Esophagus squamous epithelium (tissue), 5 donors: ENCODE measurements at regions not wholly inside any gene's neighbourhood (a gene's known extent, or its start where the extent isn't known, plus 50 kb on each side); places are given as distances from the start of the nearest gene placed in this dataset.

Experiments
- DNase-seq: peaks from one replicate; lab custom pipeline; 2025; lab: John Stamatoyannopoulos, UW
- H3K27ac ChIP-seq, 4 donors: fragments of 200-600 bp; sonication (generic); one replicate each; pipeline ENCODE4 v1.5.1; 2016 to 2019; ENCODE audit warnings: mild to moderate bottlenecking in 1 of 4
- H3K27me3 ChIP-seq, 4 donors: fragments of 200-600 bp; sonication (generic); 1 replicate in 3 of 4; 2 replicates in 1 of 4; pipeline versions ENCODE4 v1.5.1 to v1.6.0; 2017 to 2021; ENCODE audit warnings: antibody characterized with exemption in 1 of 4
- H3K36me3 ChIP-seq, 3 donors: fragments of 200-600 bp; sonication (generic); one replicate each; pipeline ENCODE4 v1.5.1; 2016 to 2019
- H3K4me1 ChIP-seq, 3 donors: fragments of 200-600 bp; sonication (generic); one replicate each; pipeline ENCODE4 v1.5.1; 2017 to 2019
- H3K4me3 ChIP-seq, 4 donors: fragments of 200-600 bp; sonication (generic); 1 replicate in 3 of 4; 2 replicates in 1 of 4; pipeline ENCODE4 v1.5.1; 2016 to 2019; ENCODE audit warnings: mild to moderate bottlenecking in 2 of 4, moderate library complexity in 1 of 4
- H3K9me3 ChIP-seq, 3 donors: fragments of 200-600 bp; sonication (generic); one replicate each; pipeline ENCODE4 v1.5.1; 2016 to 2019
- CTCF ChIP-seq, 6 experiments: fragments of 450-650 bp in 4 of 6; fragments of 200-600 bp in 2 of 6; sonication (generic) in 2 of 6; IDR thresholded peaks; one replicate each; pipeline ENCODE4 v1.5.1; 2016 to 2019; ENCODE audit warnings: antibody characterized with exemption in 6 of 6, mild to moderate bottlenecking in 4 of 6, moderate library complexity in 4 of 6
- POLR2A ChIP-seq, 4 donors: fragments of 450-650 bp; IDR thresholded peaks; one replicate each; pipeline ENCODE4 v1.6.1; 2017; ENCODE audit warnings: antibody characterized with exemption in 4 of 4, mild to moderate bottlenecking in 4 of 4, moderate library complexity in 3 of 4
- WGBS, 2 donors: methylation state at CpG; one replicate each; pipeline ENCODE4 v1.1.5; 2018; 5-methylcytosine and 5-hydroxymethylcytosine counted together
- intact Hi-C: fragments of 100-400 bp; cut with DNase I; formaldehyde crosslinking; loops from one replicate; pipeline ENCODE4 v1.15.0; 2022
- donor health status: DM: yes; HTN: yes; CAD: no.

GRCh38 chr7:132072873-132073272, 503.4 kb downstream of the PLXNA4 start:
- Histone ChIP-seq H3K9me3 (no peaks in the 10 kb centered on the region), H3K4me1 (peaks cover 0 to 7% (median 0%) of the 10 kb centered on the region in 3 donors), H3K4me3 (no peak overlapping the region), H3K36me3 (no peaks in the 10 kb centered on the region), H3K27ac (no peak overlapping the region), H3K27me3 (peaks cover 0 to 27% (median 0%) of the 10 kb centered on the region in 4 donors)
- DNase-seq = no peak
- TF ChIP-seq POLR2A (IDR thresholded peaks at IDR 0.05) (no peak), CTCF (IDR thresholded peaks at IDR 0.05) (no peak)
- intact Hi-C loops = no loop called here

GRCh38 chr7:132072165-132072564, 504.1 kb downstream of the PLXNA4 start:
- H3K9me3 ChIP-seq = no peaks in the 10 kb centered on the region
- no peak overlapping the region for H3K4me3 ChIP-seq
- H3K36me3 ChIP-seq = no peaks in the 10 kb centered on the region
- peaks cover 0 to 21% (median 0%) of the 10 kb centered on the region in 4 donors for H3K27me3 ChIP-seq
- no peak for DNase-seq
- H3K4me1 ChIP-seq = peaks cover 0 to 10% (median 0%) of the 10 kb centered on the region in 3 donors
- intact Hi-C loops = no loop called here
- no peak overlapping the region for H3K27ac ChIP-seq
- TF ChIP-seq CTCF (IDR thresholded peaks at IDR 0.05) = no peak
- TF ChIP-seq POLR2A (IDR thresholded peaks at IDR 0.05) = no peak
- 79 to 91% methylated on average over 3 to 4 of the region's 4 CpGs for WGBS, 2 donors

- no peak for DNase-seq
Observed at GRCh38 chr7:132069306-132069705, 507.0 kb downstream of the PLXNA4 start.

GRCh38 chr7:132066761-132067171, 509.5 kb downstream of the PLXNA4 start:
- no peak for TF ChIP-seq CTCF (IDR thresholded peaks at IDR 0.05)
- no peak for TF ChIP-seq POLR2A (IDR thresholded peaks at IDR 0.05)
- Histone ChIP-seq H3K9me3 (no peaks in the 10 kb centered on the region), H3K4me3 (no peak overlapping the region), H3K27me3 (no peaks in the 10 kb centered on the region), H3K36me3 (no peaks in the 10 kb centered on the region), H3K4me1 (peaks cover 3 to 21% (median 10%) of the 10 kb centered on the region in 3 donors), H3K27ac (peak overlapping the region; percentile 27 to 87 (median 77))
- WGBS, 2 donors = 65 to 69% methylated on average over 7 to 11 of the region's 12 CpGs
- intact Hi-C loops = no loop called here
- DNase-seq = no peak

More at GRCh38 chr7:132069306-132069705, 507.0 kb downstream of the PLXNA4 start:
- H3K4me3 ChIP-seq = no peak overlapping the region
- WGBS, 2 donors = 39 to 50% methylated on average over 4 of the region's 4 CpGs
- H3K27ac ChIP-seq = no peak overlapping the region
- H3K36me3 ChIP-seq = no peaks in the 10 kb centered on the region
- TF ChIP-seq POLR2A (IDR thresholded peaks at IDR 0.05) = no peak
- TF ChIP-seq CTCF (IDR thresholded peaks at IDR 0.05) = no peak
- H3K27me3 ChIP-seq = no peaks in the 10 kb centered on the region
- peaks cover 3 to 21% (median 10%) of the 10 kb centered on the region in 3 donors for H3K4me1 ChIP-seq
- intact Hi-C loops = no loop called here
- H3K9me3 ChIP-seq = no peaks in the 10 kb centered on the region

DNA sequence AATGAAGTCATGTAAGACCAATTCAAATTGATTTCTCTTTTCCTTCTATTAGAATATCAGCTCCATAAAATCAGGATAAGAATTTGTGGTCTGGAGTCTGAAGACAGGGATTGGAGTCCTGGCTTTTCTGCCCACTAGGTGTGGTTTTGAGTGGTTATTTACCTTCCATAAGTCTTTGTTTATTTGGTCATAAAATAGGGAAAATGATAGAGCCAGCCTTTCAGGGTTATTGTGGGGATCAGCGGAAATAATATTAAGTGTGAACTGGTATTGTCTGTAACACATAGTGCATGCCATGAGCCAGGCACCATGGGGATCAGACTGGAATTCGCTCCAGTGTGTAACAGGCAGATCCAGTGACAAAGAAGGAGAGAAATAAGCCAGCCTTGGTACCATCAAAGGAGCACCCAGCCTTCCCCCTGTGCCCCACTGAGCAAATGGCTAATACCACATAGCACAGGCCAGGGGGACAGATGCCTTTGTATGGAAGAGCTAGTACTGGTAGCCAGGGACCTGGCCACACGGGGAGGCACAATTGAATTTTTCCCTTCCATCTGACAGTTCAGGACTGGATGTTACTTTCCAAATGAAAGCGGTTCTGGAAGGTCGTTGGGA, 509.7 kb upstream of the PODXL start:
- WGBS, 2 donors = 63 to 81% methylated on average over 5 of the region's 5 CpGs
- intact Hi-C loops = no loop called here
- Histone ChIP-seq H3K27me3 (no peaks in the 10 kb centered on the region), H3K27ac (peak overlapping the region; percentile 27 to 87 (median 77)), H3K9me3 (no peaks in the 10 kb centered on the region), H3K36me3 (no peaks in the 10 kb centered on the region), H3K4me1 (peaks cover 3 to 21% (median 10%) of the 10 kb centered on the region in 3 donors), H3K4me3 (no peak overlapping the region)
- TF ChIP-seq CTCF (IDR thresholded peaks at IDR 0.05) (no peak), POLR2A (IDR thresholded peaks at IDR 0.05) (no peak)
- no peak for DNase-seq
